Activated T-cell treated with anti-CD3 and anti-CD28 coated beads, Interleukin-2, amount 50 U/mL, for 4 hours (primary cell): ENCODE measurements at regions not wholly inside any gene's neighbourhood (a gene's known extent, or its start where the extent isn't known, plus 50 kb on each side); places are given as distances from the start of the nearest gene placed in this dataset.
"Not testable (repeated sequence)": the region's sequence is repeated elsewhere in the genome, so short reads cannot be mapped to it uniquely, and the experiment has no call there.

Source experiments
- ATAC-seq, 2 donors: fragments of 200-7000 bp; cut with Tn5 transposase; one replicate each; pipeline ENCODE4 v1.10.0; 2021
- DNase-seq: peaks from one replicate; pipeline ENCODE4 v3.0.0-alpha.2; 2020
- H3K27me3 Mint-ChIP-seq: one replicate; pipeline ENCODE4 v1.8.0; 2021; ENCODE audit warnings: low read depth, mixed read lengths
- H3K36me3 Mint-ChIP-seq: one replicate; pipeline ENCODE4 v1.8.0; 2022; ENCODE audit warnings: mixed read lengths; ENCODE audit not compliant: insufficient read depth
- H3K4me1 Mint-ChIP-seq: one replicate; pipeline ENCODE4 v1.8.0; 2021; ENCODE audit warnings: low read depth, mixed read lengths
- H3K4me3 Mint-ChIP-seq: one replicate; pipeline ENCODE4 v1.8.0; 2021; ENCODE audit warnings: mild to moderate bottlenecking, moderate library complexity, mixed read lengths
- H3K9me3 Mint-ChIP-seq: one replicate; pipeline ENCODE4 v1.8.0; 2021; ENCODE audit warnings: mixed read lengths

DNA sequence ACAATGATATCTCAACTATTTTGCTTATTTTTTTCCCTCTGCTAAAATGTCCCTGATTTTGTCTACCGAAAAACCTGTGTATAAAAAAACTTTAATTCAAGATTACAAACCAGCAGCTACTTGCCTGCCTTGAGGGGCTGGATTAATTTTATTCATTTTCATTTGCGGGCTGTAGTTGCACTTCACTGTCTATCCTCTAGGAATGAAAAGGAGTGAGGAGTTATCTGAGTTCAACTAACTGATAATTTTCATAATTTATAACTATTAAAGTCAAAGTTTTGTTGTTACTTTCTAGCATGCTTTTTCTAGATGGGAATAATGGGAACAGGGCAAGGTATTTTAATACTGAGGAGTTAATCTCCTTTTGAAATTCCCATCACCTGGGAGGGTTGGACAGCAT is 50.3 kb upstream of the AGTPBP1 start:
- not testable (repeated sequence) for H3K27me3 Mint-ChIP-seq

DNA sequence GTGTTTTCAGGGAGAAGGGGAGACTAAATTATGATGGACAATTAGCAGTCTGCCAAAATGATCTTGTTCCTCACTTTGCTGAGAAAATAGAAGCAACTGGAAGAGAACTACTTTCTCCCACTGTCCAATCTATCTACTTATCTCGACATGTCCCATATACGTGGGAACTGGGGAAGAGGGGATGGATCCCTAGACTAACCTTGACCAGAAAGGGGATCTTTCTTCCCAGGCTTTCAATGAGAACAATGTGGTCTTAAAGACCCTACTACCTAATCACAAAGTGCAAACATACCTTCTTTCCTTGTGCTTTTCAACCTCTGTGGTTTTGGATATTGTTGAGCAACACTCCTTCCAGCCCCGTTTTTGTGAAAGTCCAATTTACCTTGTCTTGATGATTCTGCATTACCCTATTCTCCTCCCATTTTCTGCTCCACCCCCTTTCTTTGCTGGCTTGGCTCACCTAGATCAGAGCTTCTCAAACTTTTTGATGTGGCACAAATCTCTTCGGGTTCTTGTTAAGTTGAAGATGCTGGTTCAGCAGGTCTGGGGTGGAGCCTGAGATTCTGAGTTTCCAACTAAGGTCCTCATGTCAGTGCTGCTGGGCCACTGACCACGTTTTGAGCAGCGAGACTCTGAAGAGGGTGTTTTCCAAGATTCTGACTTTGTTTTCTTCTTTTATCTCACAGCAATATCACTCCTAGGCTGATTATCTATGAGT is 61.4 kb upstream of the AGTPBP1 start:
- H3K27me3 Mint-ChIP-seq, ATAC-seq, H3K36me3 Mint-ChIP-seq, H3K9me3 Mint-ChIP-seq, H3K4me3 Mint-ChIP-seq: not testable (repeated sequence)
- H3K4me1 Mint-ChIP-seq, result peaks cover 10% of the 10 kb centered on the region
- DNase-seq, result peak; percentile 17

More for the DNA sequence above, 50.3 kb upstream of the AGTPBP1 start:
- H3K36me3 Mint-ChIP-seq, H3K9me3 Mint-ChIP-seq, H3K4me1 Mint-ChIP-seq, DNase-seq, ATAC-seq, H3K4me3 Mint-ChIP-seq: not testable (repeated sequence)

DNA sequence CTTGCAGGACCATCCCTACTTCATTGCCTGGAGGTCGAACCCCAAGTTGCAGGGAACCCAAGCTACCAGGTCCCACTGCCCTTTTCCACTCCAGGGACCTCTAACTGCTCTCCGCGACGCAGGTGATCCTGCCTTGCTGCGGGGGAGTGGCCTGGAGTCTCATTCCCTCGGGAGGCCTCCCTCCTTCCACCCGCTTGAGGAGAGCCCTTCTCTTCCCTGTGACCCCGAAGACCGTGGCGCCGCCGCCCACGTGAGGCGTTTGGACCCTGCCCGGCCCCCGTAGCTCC is 63.0 kb upstream of the AGTPBP1 start:
- H3K9me3 Mint-ChIP-seq, DNase-seq, H3K4me3 Mint-ChIP-seq, H3K36me3 Mint-ChIP-seq, ATAC-seq, H3K27me3 Mint-ChIP-seq: not testable (repeated sequence)
- peaks cover 14% of the 10 kb centered on the region for H3K4me1 Mint-ChIP-seq

DNA sequence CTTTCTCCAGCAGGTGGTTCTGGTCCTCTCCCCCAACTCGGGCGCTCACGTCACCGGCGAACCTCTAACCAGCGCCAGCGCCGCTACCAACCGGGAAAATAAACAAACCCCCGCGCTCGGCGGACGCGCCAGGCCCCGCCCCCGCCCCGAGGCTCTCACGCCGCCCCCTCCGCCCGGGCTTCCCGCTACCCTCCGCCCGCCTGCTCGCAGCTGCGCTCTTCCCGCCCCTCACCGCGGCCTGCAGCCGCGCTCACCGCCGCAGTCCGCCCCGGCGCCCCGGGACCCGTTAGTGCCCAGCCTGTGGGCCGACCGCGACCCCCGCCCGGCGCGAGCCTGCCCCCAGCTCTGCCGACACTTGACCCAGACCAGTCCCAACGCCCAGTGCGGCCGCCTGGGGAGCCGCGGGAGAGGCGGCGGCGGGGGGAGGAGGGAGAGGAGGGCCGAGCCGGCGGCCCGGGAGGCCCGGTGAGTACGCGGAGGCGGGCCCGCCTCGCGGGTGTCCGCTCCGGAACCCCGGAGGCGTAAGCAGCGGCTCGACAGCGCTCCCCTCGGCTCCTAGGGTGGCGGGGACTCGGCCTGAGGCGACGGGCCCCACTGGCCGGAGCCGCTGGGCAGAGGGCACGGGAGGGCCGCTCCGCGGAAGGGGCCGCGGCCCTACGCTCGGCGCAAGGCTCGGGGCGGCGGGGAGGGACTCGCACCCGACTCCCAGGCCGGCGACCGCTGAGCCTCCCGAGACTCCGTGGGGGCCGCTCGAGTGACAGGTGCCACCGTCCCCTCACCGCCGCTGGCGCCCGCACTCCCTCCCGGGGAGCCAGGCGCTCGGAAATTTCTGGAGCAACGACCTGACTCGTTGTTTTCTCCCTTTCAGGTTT is 63.6 kb upstream of the AGTPBP1 start:
- ATAC-seq, result peak; percentile 82 to 83
- H3K27me3 Mint-ChIP-seq, H3K36me3 Mint-ChIP-seq, H3K9me3 Mint-ChIP-seq: not testable (repeated sequence)
- Mint-ChIP-seq H3K4me1 (peaks cover 14% of the 10 kb centered on the region), H3K4me3 (peak overlapping the region; percentile 84)
- peak; percentile 67 for DNase-seq

DNA sequence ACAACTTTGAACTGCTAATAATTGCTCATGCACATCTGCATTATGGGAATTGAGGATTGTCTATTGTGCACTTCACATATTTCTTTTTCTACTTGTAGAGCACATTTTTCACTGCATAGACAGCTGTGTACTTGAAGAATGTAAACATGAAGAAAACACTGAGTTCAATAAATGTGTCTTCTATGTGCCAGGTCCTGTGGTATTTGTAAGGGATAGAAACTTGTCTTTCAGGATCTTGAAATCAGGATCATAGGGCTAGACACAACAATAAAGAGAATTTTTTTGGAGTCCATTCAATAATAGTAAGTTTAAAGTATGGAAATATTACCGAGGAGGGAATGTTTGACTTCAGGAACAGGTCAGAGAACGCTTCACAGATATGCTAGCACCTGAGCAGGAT is 66.6 kb upstream of the AGTPBP1 start:
- ATAC-seq, H3K9me3 Mint-ChIP-seq, H3K4me3 Mint-ChIP-seq, H3K36me3 Mint-ChIP-seq, H3K27me3 Mint-ChIP-seq, DNase-seq: not testable (repeated sequence)
- H3K4me1 Mint-ChIP-seq, result peaks cover 16% of the 10 kb centered on the region

DNA sequence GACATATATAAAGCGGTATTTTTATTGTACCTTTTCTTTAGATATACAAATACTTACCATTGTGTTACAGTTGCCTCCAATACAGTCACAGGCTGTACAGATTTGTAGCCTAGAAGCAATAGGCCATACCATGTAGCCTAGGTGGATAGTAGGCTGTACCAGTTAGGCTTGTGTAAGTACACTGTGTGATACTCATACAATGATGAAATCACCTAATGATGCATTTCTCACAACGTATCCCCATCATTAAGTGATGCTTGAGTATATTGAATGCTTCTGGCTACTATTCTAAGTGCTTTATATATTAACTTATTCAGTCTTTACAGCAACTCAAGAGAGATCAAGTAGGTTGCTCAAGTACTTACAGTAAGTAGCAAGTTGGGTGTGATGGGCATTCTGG is 71.6 kb upstream of the AGTPBP1 start:
- H3K9me3 Mint-ChIP-seq, H3K27me3 Mint-ChIP-seq, DNase-seq, ATAC-seq, H3K36me3 Mint-ChIP-seq, H3K4me3 Mint-ChIP-seq, H3K4me1 Mint-ChIP-seq: not testable (repeated sequence)

DNA sequence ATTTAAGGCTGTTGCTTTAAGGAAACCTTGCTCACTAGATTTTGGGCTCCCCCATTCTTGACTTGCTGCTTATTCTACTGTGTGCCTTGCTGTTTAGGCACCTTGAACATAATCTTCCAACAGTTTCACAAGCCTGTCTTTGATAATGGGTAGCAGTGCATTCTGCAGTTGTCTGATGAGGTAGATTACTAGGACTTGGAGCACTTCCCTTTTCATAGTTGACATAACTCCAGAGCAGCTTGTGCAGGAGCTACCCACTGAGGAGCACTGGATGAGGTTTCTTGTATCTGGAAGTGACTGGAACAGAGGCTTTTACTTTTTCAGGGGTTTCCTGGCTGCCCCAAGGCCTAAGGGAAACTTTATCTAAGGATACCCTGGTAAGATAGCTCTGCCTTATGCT is 73.0 kb upstream of the AGTPBP1 start:
- not testable (repeated sequence) for H3K36me3 Mint-ChIP-seq, H3K4me3 Mint-ChIP-seq, ATAC-seq, H3K27me3 Mint-ChIP-seq, DNase-seq, H3K4me1 Mint-ChIP-seq, H3K9me3 Mint-ChIP-seq

DNA sequence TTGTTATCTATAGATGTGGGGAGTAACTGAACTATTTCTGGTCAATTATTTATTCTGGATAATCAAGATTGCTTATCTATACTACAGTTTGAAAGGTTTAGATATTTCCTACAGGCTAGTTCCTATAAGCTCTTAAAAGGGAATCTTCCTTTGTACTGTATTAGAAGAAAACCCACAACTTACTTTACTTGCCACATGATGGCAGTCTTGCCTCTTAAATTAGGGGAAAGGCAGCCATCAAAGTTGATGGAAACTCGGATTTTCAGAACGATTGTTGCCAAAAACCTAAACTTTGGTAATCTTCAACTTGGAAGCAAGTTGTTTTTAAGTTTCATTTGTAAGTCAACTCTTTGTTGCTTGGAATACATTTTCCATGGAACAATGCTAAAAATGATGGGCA is 77.2 kb upstream of the AGTPBP1 start:
- not testable (repeated sequence) for H3K4me1 Mint-ChIP-seq

DNA sequence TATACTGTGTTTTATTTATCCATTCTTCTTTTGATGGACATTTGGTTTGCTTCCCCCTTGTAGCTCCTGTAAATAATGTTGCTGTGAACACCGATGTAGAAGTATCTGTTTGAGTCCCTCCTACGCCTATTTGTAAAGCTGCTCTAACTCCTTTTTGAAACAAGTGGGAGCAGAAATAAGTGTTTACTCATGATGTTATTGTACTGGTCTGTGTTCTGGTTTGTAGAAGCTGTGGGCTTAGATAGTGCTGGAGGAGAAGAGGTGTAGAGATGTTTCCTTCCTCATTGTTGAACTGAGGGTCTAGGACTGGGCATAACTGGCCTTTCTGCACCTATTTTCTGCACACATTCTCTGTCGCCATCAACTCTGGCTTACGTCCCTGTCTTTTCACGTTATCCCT is 78.8 kb upstream of the AGTPBP1 start:
- DNase-seq, H3K4me3 Mint-ChIP-seq: not testable (repeated sequence)

More for the DNA sequence above, 77.2 kb upstream of the AGTPBP1 start:
- not testable (repeated sequence) for H3K36me3 Mint-ChIP-seq, H3K4me3 Mint-ChIP-seq, H3K27me3 Mint-ChIP-seq, H3K9me3 Mint-ChIP-seq, DNase-seq, ATAC-seq

DNA sequence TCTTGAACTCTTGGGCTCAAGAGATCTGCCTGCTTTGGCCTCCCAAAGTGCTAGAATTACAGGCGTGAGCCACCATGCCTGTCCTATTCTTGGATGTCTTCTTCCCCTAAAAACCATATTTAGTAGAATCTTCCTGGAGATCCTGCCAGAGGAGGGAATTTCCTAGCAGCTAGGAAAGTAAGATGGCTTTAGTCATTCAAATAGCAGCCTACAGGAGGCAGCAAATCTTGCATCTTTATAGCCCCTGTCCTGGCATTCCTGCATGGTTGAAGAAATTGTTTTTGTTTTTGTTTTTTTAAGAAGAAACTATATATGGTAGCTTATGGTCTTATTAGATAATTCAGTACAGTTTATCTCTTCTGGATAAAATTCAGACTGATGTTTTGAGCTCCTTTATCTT is 83.2 kb upstream of the AGTPBP1 start:
- not testable (repeated sequence) for DNase-seq, H3K36me3 Mint-ChIP-seq, ATAC-seq, H3K4me1 Mint-ChIP-seq, H3K27me3 Mint-ChIP-seq, H3K4me3 Mint-ChIP-seq, H3K9me3 Mint-ChIP-seq

More for the DNA sequence above, 78.8 kb upstream of the AGTPBP1 start:
- not testable (repeated sequence) for H3K4me1 Mint-ChIP-seq, H3K9me3 Mint-ChIP-seq, H3K27me3 Mint-ChIP-seq, H3K36me3 Mint-ChIP-seq, ATAC-seq

DNA sequence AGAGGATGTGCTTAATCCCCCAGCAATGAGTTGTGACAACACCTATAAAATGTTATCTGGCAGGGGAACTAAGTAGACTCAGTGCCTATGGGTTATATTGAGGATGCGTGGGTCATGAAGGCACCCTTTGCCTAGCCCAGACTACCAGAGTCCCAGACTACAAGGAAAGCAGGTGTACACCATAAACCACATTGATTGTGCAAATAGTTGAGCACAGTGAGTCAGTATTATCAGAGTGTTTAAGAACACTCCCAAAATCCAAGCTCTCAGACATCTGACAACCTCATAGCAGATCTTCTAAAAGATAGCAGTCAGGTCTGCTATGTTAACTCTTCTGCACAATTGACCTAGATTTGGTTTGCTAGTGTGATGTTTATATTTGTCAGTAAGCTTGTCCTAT is 92.8 kb upstream of the AGTPBP1 start:
- not testable (repeated sequence) for DNase-seq, H3K4me3 Mint-ChIP-seq, H3K9me3 Mint-ChIP-seq, ATAC-seq, H3K4me1 Mint-ChIP-seq, H3K27me3 Mint-ChIP-seq
- H3K36me3 Mint-ChIP-seq, result peaks cover 12% of the 10 kb centered on the region

DNA sequence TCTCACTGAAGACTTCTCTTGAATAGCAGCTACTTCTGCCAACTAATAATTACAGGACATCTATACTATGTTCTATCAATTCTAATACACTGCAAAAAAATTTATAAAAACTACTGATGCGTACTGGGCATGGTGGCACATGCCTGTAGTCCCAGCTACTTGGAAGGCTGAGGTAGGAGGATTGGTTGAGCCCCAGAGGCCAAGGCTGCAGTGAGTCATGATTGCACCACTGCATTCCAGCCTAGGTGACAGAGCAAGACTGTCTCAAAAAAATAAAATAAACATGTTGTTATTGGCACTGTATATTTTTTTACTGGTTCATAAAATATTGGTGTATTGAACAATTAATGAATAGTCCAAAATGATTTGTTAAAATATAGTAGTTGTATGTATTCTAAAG is 97.0 kb upstream of the NAA35 start:
- H3K4me3 Mint-ChIP-seq, H3K4me1 Mint-ChIP-seq, H3K27me3 Mint-ChIP-seq, DNase-seq, ATAC-seq, H3K9me3 Mint-ChIP-seq: not testable (repeated sequence)
- H3K36me3 Mint-ChIP-seq, result peaks cover 14% of the 10 kb centered on the region

DNA sequence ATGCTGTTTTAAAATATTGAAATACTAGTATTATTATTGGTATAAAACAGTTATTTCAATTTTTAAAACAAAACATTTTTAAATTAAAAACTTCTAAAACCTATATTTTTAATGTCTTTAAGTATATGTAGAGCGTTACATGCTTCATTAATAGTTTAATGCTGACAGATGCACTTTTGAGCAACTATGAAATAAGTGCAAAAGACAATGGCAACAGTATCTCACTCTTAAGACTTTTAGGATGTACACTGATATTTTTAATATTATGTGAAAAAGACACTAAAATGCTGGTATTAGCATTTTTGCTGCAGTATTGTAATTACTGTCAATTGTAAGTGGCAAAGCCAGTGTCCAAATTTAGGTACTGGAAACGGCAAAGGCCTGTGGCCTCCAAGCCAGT is 93.2 kb upstream of the NAA35 start:
- not testable (repeated sequence) for H3K27me3 Mint-ChIP-seq, DNase-seq, H3K4me1 Mint-ChIP-seq, ATAC-seq, H3K9me3 Mint-ChIP-seq, H3K4me3 Mint-ChIP-seq
- peaks cover 11% of the 10 kb centered on the region for H3K36me3 Mint-ChIP-seq

DNA sequence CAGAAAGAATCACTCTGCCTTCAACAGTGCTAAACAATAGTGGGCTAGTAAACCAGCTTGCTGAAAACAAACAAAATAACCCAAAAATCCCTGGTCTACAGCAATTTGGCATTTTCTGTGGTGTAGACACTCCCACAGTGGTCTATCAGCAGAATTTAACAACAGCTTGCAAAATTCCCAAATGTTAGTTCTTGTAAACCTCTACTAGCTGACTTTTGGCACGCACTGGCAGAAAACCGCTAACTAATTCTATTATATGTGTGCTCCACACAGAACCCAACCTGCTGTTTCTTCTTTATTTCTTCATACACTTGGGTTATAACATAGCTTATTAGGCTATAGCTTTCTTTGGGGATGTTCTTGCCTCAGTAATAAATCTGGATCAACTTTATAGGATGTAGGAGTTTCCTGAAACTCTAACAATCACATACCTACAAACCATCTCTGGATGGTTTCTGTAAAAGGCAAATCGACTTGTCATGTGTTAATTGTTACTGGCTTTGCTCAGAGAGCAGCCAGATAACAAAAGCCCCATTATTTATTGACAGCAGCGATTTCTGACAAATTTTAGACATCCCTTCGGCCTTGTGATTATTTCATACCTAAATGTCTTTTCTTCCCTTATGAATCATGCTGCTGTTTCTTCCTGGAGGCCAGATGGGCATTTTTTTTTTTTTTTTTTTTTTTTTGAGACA is 82.7 kb upstream of the NAA35 start:
- ATAC-seq (no peak), DNase-seq (no peak)
- Mint-ChIP-seq H3K4me1 (no peaks in the 10 kb centered on the region), H3K9me3 (no peaks in the 10 kb centered on the region), H3K36me3 (peaks cover 8% of the 10 kb centered on the region), H3K4me3 (no peak overlapping the region), H3K27me3 (no peaks in the 10 kb centered on the region)

DNA sequence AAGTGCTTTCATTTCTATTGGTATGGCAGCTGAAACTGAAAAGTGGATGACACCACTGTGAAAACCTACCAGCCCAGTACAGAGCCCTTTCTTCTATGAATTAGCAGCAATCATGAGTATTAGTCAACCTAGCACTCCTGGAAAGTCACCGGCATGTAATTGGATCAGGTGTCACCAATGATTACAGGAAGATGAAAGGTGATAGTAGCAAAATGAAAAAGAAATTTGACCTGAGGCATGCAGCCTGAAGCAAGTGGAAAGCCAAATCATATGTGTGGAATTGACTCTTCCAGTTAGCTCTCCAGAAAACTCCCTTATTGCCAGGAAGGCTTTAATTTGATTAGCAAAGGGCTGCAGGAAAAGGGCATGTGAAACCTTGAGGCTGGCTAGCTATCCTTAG is 81.2 kb upstream of the NAA35 start:
- H3K9me3 Mint-ChIP-seq, result no peaks in the 10 kb centered on the region
- DNase-seq (no peak), ATAC-seq (peak; percentile 25 to 30)
- H3K4me1 Mint-ChIP-seq, result no peaks in the 10 kb centered on the region
- no peak overlapping the region for H3K4me3 Mint-ChIP-seq
- no peaks in the 10 kb centered on the region for H3K27me3 Mint-ChIP-seq
- H3K36me3 Mint-ChIP-seq, result peaks cover 11% of the 10 kb centered on the region
